Central memory CD8-positive, alpha-beta T cell (primary cell): ENCODE measurements at regions not wholly inside any gene's neighbourhood (a gene's known extent, or its start where the extent isn't known, plus 50 kb on each side); places are given as distances from the start of the nearest gene placed in this dataset.
"Not testable (repeated sequence)": the region's sequence is repeated elsewhere in the genome, so short reads cannot be mapped to it uniquely, and the experiment has no call there.

Source experiments
- ATAC-seq: fragments of 150-1000 bp; cut with Tn5 transposase; replicated peaks from 2 replicates; pipeline ENCODE4 v1.10.0; 2022; ENCODE audit warnings: mild to moderate bottlenecking, moderate FRiP score, moderate number of reproducible peaks; ENCODE audit not compliant: poor library complexity, severe bottlenecking; ENCODE audit errors: extremely low read depth
- DNase-seq, 2 donors: peaks; one replicate each; pipeline ENCODE4 v3.0.0; 2021; ENCODE audit warnings: low spot score in 2 of 2
- H3K27ac Mint-ChIP-seq: one replicate; pipeline ENCODE4 v1.8.0; 2022; ENCODE audit warnings: low read depth, mild to moderate bottlenecking, moderate library complexity, mixed read lengths
- H3K27me3 Mint-ChIP-seq: one replicate; pipeline ENCODE4 v1.8.0; 2022; ENCODE audit warnings: mixed read lengths
- H3K36me3 Mint-ChIP-seq: one replicate; pipeline ENCODE4 v1.8.0; 2022; ENCODE audit warnings: mild to moderate bottlenecking, moderate library complexity, mixed read lengths; ENCODE audit not compliant: insufficient read depth
- H3K4me1 Mint-ChIP-seq: one replicate; pipeline ENCODE4 v1.8.0; 2022; ENCODE audit warnings: mixed read lengths
- H3K4me3 Mint-ChIP-seq: one replicate; pipeline ENCODE4 v1.8.0; 2022; ENCODE audit warnings: mild to moderate bottlenecking, moderate library complexity, mixed read lengths
- H3K9me3 Mint-ChIP-seq: one replicate; pipeline ENCODE4 v1.8.0; 2022; ENCODE audit warnings: mixed read lengths

DNA sequence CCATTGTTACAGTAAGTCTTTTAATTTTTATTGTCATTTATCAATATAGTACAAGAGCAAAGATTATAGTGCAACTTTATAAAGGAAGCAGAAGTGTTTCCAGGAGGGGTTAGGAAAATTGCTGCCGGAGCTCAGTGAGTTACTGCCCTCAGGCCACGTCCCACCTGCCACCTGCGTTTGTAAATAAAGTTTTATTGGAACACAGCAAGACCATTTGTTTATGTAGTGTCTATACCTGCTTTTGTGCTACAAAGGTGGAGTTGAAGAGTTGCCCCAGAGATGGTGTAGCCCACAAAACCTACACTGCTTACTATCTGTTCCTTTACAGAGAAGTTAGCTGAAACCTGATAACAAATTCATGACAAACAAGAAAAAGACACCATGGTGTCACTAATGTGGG, 437.8 kb upstream of the B3GAT1 start:
- no peaks in the 10 kb centered on the region for H3K36me3 Mint-ChIP-seq
- H3K4me3 Mint-ChIP-seq, result no peak overlapping the region
- no peak for DNase-seq
- H3K4me1 Mint-ChIP-seq, result no peaks in the 10 kb centered on the region
- peaks cover 50% of the 10 kb centered on the region for H3K27me3 Mint-ChIP-seq
- no peak for ATAC-seq
- H3K9me3 Mint-ChIP-seq, result no peaks in the 10 kb centered on the region
- H3K27ac Mint-ChIP-seq, result no peak overlapping the region

DNA sequence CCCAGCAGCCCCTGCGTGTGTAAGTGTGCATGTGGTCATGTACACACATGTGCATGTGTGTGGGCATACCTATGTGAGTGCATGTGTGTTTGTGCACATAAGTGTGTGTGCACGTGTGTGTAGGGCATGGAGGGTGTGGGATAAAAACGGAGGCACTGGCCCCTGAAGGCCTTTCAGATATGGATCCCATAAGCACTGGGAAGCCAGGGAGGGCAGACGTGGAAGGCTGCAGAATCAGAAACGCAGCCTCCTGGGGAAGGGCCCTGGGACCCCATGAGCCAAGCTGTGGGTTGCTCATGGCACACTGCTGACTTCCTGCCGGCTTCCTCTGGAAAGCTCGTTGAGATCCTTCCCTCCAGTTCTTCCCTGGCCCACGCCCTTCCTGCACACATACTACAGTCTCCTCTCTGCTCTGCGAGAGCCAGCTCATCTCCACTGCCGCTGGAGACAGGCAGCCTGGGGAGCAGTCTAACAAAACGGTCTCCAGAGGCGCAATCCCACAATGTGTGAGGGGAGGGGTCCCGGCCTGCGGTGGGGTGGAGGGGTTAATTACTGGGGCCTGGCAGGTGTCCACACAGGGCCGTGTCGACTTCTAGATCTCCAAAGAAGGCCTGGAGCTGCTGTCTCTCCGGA, 435.2 kb upstream of the B3GAT1 start:
- Mint-ChIP-seq H3K27ac (no peak overlapping the region), H3K9me3 (no peaks in the 10 kb centered on the region), H3K27me3 (peaks cover 49% of the 10 kb centered on the region), H3K4me1 (no peaks in the 10 kb centered on the region), H3K36me3 (no peaks in the 10 kb centered on the region), H3K4me3 (no peak overlapping the region)
- no peak for ATAC-seq
- no peak for DNase-seq

DNA sequence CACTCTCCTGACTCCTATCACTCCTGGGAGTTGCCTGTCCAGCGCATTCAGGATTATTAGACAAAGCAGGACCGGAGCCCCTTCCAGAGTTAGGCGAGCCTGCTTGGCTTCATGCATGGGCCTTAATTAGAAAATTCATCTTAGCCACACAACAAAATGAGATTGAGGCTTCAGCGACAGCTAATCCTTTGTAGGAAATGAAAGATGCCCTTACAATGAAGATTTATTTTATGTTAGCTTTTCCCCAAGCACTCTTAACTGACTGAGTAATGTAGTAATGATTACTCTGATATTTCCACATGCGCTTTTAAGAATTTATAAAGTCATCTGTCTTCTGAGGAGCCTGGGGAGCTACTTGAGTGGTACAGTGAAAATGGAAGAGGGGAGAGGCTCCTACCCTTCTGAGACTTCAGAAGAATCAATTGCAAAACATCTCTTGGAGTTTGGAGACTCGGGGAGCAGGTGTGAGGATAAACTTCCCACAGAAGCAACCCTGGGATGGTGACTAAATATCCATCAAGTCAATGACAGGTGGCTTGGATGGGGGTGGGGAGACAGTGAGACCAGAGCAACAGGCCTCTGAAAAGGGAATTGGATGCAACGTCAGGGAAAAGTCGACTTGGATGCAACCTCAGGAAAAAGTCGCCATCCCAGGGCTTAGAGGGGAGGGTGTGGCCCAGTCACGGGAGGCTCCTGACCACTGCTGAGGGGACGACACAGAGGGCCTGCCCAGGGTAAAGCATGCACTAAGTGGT, 434.5 kb upstream of the B3GAT1 start:
- peaks cover 54% of the 10 kb centered on the region for H3K27me3 Mint-ChIP-seq
- H3K36me3 Mint-ChIP-seq, result no peaks in the 10 kb centered on the region
- H3K4me1 Mint-ChIP-seq, result no peaks in the 10 kb centered on the region
- ATAC-seq (no peak), DNase-seq (no peak)
- H3K9me3 Mint-ChIP-seq, result no peaks in the 10 kb centered on the region
- no peak overlapping the region for H3K4me3 Mint-ChIP-seq
- H3K27ac Mint-ChIP-seq, result no peak overlapping the region

DNA sequence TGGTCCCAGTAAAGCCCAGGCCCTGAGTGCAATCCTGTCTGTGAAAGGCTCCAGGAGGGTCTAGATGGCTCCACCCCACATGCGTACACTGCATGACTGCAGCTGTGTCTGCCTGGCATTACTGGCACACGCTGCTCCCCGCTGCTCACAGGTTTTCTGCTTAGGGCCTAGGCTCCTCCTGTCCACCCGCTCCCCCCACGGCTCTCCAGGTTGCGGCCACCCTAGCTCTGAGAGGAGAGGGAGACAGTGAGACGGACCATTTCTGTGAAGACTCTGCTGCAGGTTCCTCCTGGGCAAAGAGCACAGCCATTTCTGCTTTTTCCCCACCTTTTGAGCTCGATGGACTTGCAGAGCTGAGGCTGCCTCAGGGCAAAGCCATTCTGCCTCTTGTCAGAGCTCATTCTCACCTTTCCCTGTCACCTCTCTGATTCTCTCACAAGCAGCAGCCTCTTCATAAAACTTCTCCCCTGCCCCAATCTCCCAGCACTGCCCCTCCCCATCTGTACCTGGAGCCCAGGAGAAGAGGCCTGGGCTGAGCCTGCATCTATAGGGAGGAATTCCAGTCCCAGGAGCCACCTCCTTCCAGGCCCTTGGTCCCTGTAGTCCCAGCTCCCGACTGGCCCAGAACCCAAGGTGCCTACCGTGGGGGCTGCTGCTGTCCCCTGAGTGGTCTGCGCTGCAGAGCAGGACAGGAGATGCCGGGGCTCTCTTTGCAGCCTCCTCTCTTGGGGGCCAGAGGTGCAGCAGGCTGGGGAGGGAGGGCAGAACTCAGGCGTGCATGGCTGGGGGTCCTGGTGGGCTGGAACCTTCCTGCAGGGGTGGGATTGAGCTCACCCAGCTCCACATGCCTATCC, 433.7 kb upstream of the B3GAT1 start:
- Mint-ChIP-seq H3K27ac (no peak overlapping the region), H3K4me1 (no peaks in the 10 kb centered on the region), H3K9me3 (no peaks in the 10 kb centered on the region), H3K27me3 (peaks cover 62% of the 10 kb centered on the region), H3K4me3 (no peak overlapping the region), H3K36me3 (no peaks in the 10 kb centered on the region)
- no peak for DNase-seq
- no peak for ATAC-seq

DNA sequence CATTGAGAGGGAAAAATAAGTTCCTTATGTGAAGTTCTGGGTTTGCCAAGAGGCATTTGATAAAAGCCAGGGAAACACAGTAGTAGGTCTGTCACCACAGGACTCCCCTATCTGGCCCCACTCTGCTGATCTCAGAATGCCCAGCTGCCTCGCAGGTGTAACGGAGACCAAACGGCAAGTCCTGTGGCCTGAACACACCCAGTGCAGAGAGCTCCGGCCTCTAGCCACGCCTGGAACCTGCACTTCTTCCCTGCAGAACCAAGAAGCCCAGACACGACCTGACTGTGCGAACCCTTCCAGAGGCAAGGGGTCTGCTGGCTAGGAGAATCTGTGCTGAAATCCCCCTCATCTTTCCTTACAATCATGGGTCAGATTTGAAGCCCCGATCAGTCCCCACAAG, 432.8 kb upstream of the B3GAT1 start:
- no peaks in the 10 kb centered on the region for H3K9me3 Mint-ChIP-seq
- H3K4me3 Mint-ChIP-seq, result no peak overlapping the region

DNA sequence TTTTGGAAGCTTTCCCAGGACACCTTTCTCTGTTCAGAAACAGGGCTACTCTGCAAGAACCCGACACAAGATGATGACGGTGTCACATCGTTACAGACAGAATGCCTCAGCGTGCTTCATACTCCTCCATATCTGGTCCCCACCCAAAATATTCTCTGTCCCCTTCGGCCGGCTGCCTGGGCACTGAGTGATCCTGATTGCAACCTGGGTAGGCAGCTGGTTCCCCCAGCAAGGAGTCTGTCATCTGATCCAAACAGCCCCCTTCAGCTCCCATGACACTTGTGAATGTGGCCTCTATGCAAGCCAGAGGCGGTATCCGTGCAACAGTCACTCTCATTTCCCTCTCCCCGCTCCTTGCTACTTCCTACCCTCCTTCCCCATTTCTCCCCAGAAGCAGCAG, 431.7 kb upstream of the B3GAT1 start:
- Mint-ChIP-seq H3K9me3 (no peaks in the 10 kb centered on the region), H3K27me3 (peaks cover 76% of the 10 kb centered on the region), H3K36me3 (no peaks in the 10 kb centered on the region), H3K4me3 (no peak overlapping the region), H3K27ac (no peak overlapping the region), H3K4me1 (no peaks in the 10 kb centered on the region)
- DNase-seq (no peak), ATAC-seq (no peak)

More for the DNA sequence above, 432.8 kb upstream of the B3GAT1 start:
- no peak overlapping the region for H3K27ac Mint-ChIP-seq
- H3K36me3 Mint-ChIP-seq, result no peaks in the 10 kb centered on the region
- peaks cover 70% of the 10 kb centered on the region for H3K27me3 Mint-ChIP-seq
- no peak for ATAC-seq
- DNase-seq, result no peak
- H3K4me1 Mint-ChIP-seq, result no peaks in the 10 kb centered on the region

DNA sequence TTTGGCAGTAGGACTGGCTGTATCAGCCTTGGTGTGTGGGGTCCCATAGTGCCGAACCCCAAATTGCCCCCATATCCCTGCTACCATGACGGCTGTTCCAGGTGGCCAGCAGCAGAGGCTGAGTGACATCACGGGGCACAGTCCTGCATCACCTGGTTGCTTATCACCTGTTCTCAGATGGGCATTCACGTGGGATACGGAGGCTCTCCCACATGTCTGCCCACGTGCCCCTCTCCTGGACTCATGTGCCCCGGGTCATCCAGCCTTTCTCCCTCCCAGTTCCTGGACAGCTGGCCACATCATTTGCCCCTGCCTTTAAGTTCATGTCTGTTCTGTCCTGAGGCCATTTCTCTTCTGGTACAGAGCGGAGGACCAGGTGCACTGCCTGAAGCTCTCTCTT, 431.0 kb upstream of the B3GAT1 start:
- Mint-ChIP-seq H3K36me3 (no peaks in the 10 kb centered on the region), H3K4me3 (no peak overlapping the region), H3K27me3 (peaks cover 83% of the 10 kb centered on the region), H3K4me1 (no peaks in the 10 kb centered on the region), H3K27ac (no peak overlapping the region), H3K9me3 (no peaks in the 10 kb centered on the region)
- ATAC-seq, result no peak
- no peak for DNase-seq

DNA sequence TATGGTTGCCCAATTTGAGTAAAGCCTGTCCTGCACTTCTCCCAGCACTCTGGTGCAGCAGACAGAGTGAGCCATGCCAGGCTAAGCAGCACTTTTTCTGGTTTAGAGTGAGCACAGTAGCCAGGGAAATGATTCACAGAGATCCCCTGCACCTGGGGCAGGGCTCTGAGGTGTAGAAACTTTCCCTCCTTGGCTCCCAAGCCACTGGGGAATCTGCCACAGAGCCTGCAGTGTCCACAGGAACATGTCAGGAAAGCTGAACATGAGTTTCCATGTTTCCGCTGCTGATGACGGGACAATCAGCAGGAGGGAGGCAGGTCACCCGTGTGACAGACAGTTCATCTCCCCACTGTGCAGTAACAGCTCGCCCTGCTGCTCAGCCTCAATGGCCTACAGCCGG, 429.9 kb upstream of the B3GAT1 start:
- H3K36me3 Mint-ChIP-seq, result no peaks in the 10 kb centered on the region
- ATAC-seq (no peak), DNase-seq (no peak)
- peaks cover 86% of the 10 kb centered on the region for H3K27me3 Mint-ChIP-seq
- no peak overlapping the region for H3K27ac Mint-ChIP-seq
- no peak overlapping the region for H3K4me3 Mint-ChIP-seq
- H3K9me3 Mint-ChIP-seq, result no peaks in the 10 kb centered on the region
- H3K4me1 Mint-ChIP-seq, result no peaks in the 10 kb centered on the region

DNA sequence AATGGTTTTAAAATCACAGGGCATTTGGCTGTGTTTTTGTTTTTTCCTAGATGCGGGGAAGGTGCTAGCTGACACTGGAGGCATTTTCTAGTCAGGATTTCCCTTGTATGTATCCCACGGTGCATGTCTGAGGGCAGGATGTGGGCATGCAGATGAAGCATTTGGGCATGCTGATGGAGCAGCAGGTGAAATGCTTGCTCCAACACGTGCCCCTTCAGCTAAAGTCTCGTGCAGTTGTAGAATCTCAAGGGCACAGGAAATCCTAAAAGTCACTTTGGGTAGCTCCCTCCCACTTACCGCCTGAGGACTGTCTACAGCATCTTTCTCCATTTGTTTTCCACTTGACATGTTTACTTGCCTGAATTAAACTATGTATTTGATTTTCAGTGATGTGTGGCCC, 429.4 kb upstream of the B3GAT1 start:
- peaks cover 81% of the 10 kb centered on the region for H3K27me3 Mint-ChIP-seq
- H3K36me3 Mint-ChIP-seq, result no peaks in the 10 kb centered on the region
- H3K4me1 Mint-ChIP-seq, result no peaks in the 10 kb centered on the region
- ATAC-seq (no peak), DNase-seq (no peak)
- H3K4me3 Mint-ChIP-seq, result no peak overlapping the region
- H3K27ac Mint-ChIP-seq, result no peak overlapping the region
- no peaks in the 10 kb centered on the region for H3K9me3 Mint-ChIP-seq

DNA sequence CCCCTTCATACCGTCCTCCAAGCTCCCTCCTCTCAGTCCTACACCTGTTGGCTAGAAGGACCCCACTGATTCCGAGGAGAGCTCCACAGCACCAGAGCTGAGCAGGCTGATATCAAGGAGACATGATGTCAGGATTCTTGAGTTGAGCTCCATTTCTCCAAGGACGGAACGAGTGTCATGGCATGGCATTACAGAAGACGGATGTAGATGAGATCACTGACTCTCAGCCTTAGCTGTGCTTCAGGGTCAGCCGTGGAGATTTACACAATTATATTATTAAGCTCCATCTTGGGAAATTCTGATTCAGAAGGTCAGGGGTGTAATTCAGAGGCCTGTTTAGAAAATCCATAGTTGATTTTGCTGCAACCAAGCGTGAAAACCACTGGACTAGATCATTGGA, 428.9 kb upstream of the B3GAT1 start:
- ATAC-seq, result no peak
- H3K4me1 Mint-ChIP-seq, result no peaks in the 10 kb centered on the region
- H3K27me3 Mint-ChIP-seq, result peaks cover 77% of the 10 kb centered on the region
- no peak overlapping the region for H3K4me3 Mint-ChIP-seq
- DNase-seq, result no peak
- no peaks in the 10 kb centered on the region for H3K36me3 Mint-ChIP-seq
- H3K27ac Mint-ChIP-seq, result no peak overlapping the region
- no peaks in the 10 kb centered on the region for H3K9me3 Mint-ChIP-seq

DNA sequence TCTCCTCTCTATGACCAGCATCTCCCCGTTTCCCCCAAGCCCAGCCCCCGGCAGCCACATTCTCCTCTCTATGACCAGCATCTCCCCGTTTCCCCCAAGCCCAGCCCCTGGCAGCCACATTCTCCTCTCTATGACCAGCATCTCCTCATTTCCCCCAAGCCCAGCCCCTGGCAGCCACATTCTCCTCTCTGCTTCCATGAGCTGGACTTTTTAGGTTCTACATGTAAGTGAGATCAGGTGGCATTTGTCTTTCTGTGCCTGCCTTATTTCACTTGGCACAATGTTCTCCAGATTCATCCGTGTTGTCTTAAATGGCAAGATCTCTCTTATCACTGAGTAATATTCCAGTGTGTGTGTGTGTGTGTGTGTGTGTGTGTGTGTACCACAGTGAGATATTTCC, 428.1 kb upstream of the B3GAT1 start:
- not testable (repeated sequence) for ATAC-seq, H3K27ac Mint-ChIP-seq, H3K4me3 Mint-ChIP-seq, H3K9me3 Mint-ChIP-seq, H3K36me3 Mint-ChIP-seq, H3K4me1 Mint-ChIP-seq, DNase-seq
- H3K27me3 Mint-ChIP-seq, result peaks cover 69% of the 10 kb centered on the region

DNA sequence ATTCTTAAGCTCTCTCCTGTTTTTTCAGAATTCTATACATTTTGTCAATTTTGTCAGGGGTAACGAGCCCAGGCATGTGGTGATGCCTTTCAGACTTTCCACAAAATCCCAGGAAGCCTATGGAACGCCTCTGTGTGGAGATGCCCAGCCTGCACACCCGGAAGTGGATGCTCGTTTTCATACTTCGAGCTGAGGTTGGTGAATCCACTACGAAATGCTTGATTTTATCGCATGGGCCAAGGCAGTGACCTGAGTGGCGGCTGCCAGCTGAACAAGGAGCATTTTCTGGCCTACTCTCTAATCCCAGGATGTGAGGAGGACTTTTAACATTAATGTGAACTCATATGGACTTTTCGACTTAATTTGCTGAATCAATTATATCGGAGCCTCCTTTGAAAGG, 426.7 kb upstream of the B3GAT1 start:
- DNase-seq (no peak), ATAC-seq (no peak)
- Mint-ChIP-seq H3K9me3 (no peaks in the 10 kb centered on the region), H3K36me3 (no peaks in the 10 kb centered on the region), H3K4me3 (no peak overlapping the region), H3K27me3 (peaks cover 67% of the 10 kb centered on the region), H3K4me1 (no peaks in the 10 kb centered on the region), H3K27ac (no peak overlapping the region)

DNA sequence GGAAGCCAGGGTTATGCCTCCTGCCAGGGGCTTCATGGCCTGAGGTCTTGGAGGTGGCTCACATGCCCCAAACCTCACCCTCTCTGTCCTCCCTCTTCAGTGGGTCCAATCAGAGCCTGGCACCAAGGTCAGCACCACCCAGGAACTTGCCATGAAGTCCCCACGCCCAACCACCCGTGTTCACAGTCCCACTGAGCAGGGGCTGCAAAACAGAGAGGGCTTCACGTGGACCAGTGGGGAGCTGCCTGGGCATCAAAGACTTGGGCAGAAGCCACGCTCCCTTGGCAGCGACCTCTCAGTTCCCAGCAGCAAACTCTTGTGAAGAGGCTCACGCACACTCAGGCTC, 425.8 kb upstream of the B3GAT1 start:
- Mint-ChIP-seq H3K4me3 (no peak overlapping the region), H3K27me3 (peaks cover 68% of the 10 kb centered on the region), H3K36me3 (no peaks in the 10 kb centered on the region), H3K4me1 (no peaks in the 10 kb centered on the region), H3K9me3 (no peaks in the 10 kb centered on the region), H3K27ac (no peak overlapping the region)
- no peak for ATAC-seq
- DNase-seq, result no peak
